ENCODE measurements at regions not wholly inside any gene's neighbourhood (a gene's known extent, or its start where the extent isn't known, plus 50 kb on each side); places are given as distances from the start of the nearest gene placed in this dataset.

DNA sequence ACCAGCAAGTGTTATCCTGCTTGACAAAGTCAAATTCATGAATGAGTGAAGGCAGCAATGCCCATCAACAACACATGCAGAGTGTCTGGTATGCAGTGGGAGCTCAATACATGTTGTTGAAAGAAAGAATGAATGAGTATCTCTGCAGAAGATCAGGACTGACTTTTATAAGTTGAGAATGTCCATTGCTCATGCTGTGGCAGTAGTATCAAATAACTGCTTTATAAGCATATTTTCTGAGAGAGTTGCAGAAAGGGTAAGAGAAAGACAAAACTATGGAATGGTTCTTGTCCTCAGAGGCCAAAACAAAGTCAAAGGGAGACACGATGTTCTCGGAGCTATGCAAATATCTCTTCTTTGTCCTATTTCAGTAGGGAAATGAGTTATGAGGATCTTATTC lies 288.7 kb downstream of the LMX1A start:
- H3K4me1 ChIP-seq (ENCODE audit: control insufficient read depth in 1 of 2, insufficient read depth in 2 of 2, low read depth in 1 of 2, low read length in 1 of 2): no peaks in the 10 kb centered on the region
- no peak overlapping the region for H3K9ac ChIP-seq
- H3F3A ChIP-seq (replicated peaks; ENCODE audit: insufficient read depth): no peaks in the 10 kb centered on the region
- no peaks in the 10 kb centered on the region for H3K79me2 ChIP-seq (ENCODE audit: insufficient read depth)
- no peaks in the 10 kb centered on the region for H3K27me3 ChIP-seq (ENCODE audit: insufficient read depth)
- no peak overlapping the region for H2AFZ ChIP-seq (ENCODE audit: low read depth)
- POLR2A ChIA-PET: no interaction called here
- no peak overlapping the region for H3K4me2 ChIP-seq
- H3K27ac ChIP-seq (ENCODE audit: low read depth in 2 of 2, low read length in 1 of 2): no peak overlapping the region
- DNase-seq: no peak
- H3K9me3 ChIP-seq: no peaks in the 10 kb centered on the region
- no peak for TF ChIP-seq NFIC (IDR thresholded peaks at IDR 0.05; ENCODE audit: borderline replicate concordance)
- no peak for TF ChIP-seq RFX5 (IDR thresholded peaks at IDR 0.05; ENCODE audit: low read length)
- no peak for TF ChIP-seq GABPA (IDR thresholded peaks at IDR 0.05; ENCODE audit: low read depth)
- TF ChIP-seq, protein P1, sequence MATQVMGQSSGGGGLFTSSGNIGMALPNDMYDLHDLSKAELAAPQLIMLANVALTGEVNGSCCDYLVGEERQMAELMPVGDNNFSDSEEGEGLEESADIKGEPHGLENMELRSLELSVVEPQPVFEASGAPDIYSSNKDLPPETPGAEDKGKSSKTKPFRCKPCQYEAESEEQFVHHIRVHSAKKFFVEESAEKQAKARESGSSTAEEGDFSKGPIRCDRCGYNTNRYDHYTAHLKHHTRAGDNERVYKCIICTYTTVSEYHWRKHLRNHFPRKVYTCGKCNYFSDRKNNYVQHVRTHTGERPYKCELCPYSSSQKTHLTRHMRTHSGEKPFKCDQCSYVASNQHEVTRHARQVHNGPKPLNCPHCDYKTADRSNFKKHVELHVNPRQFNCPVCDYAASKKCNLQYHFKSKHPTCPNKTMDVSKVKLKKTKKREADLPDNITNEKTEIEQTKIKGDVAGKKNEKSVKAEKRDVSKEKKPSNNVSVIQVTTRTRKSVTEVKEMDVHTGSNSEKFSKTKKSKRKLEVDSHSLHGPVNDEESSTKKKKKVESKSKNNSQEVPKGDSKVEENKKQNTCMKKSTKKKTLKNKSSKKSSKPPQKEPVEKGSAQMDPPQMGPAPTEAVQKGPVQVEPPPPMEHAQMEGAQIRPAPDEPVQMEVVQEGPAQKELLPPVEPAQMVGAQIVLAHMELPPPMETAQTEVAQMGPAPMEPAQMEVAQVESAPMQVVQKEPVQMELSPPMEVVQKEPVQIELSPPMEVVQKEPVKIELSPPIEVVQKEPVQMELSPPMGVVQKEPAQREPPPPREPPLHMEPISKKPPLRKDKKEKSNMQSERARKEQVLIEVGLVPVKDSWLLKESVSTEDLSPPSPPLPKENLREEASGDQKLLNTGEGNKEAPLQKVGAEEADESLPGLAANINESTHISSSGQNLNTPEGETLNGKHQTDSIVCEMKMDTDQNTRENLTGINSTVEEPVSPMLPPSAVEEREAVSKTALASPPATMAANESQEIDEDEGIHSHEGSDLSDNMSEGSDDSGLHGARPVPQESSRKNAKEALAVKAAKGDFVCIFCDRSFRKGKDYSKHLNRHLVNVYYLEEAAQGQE (IDR thresholded peaks at IDR 0.05; ENCODE audit: low read depth, low read length): no peak
- TF ChIP-seq, protein P2, sequence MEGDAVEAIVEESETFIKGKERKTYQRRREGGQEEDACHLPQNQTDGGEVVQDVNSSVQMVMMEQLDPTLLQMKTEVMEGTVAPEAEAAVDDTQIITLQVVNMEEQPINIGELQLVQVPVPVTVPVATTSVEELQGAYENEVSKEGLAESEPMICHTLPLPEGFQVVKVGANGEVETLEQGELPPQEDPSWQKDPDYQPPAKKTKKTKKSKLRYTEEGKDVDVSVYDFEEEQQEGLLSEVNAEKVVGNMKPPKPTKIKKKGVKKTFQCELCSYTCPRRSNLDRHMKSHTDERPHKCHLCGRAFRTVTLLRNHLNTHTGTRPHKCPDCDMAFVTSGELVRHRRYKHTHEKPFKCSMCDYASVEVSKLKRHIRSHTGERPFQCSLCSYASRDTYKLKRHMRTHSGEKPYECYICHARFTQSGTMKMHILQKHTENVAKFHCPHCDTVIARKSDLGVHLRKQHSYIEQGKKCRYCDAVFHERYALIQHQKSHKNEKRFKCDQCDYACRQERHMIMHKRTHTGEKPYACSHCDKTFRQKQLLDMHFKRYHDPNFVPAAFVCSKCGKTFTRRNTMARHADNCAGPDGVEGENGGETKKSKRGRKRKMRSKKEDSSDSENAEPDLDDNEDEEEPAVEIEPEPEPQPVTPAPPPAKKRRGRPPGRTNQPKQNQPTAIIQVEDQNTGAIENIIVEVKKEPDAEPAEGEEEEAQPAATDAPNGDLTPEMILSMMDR (IDR thresholded peaks at IDR 0.05): no peak
- no peak for TF ChIP-seq JUND (IDR thresholded peaks at IDR 0.05)
- TF ChIP-seq, protein P3, sequence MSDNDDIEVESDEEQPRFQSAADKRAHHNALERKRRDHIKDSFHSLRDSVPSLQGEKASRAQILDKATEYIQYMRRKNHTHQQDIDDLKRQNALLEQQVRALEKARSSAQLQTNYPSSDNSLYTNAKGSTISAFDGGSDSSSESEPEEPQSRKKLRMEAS (IDR thresholded peaks at IDR 0.05; ENCODE audit: low read depth): no peak
- no peak for TF ChIP-seq RAD21 (IDR thresholded peaks at IDR 0.05; ENCODE audit: low read length)
- no peak for TF ChIP-seq ELF1 (IDR thresholded peaks at IDR 0.05)
- TF ChIP-seq, protein P4, sequence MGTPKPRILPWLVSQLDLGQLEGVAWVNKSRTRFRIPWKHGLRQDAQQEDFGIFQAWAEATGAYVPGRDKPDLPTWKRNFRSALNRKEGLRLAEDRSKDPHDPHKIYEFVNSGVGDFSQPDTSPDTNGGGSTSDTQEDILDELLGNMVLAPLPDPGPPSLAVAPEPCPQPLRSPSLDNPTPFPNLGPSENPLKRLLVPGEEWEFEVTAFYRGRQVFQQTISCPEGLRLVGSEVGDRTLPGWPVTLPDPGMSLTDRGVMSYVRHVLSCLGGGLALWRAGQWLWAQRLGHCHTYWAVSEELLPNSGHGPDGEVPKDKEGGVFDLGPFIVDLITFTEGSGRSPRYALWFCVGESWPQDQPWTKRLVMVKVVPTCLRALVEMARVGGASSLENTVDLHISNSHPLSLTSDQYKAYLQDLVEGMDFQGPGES (IDR thresholded peaks at IDR 0.05; ENCODE audit: low read depth, low read length): no peak
- TF ChIP-seq SMC3 (IDR thresholded peaks at IDR 0.05; ENCODE audit: low read depth, low read length): no peak
- no peak for TF ChIP-seq FOXJ3 (CRISPR knock-in tag; IDR thresholded peaks at IDR 0.05)
- TF ChIP-seq, protein P5, sequence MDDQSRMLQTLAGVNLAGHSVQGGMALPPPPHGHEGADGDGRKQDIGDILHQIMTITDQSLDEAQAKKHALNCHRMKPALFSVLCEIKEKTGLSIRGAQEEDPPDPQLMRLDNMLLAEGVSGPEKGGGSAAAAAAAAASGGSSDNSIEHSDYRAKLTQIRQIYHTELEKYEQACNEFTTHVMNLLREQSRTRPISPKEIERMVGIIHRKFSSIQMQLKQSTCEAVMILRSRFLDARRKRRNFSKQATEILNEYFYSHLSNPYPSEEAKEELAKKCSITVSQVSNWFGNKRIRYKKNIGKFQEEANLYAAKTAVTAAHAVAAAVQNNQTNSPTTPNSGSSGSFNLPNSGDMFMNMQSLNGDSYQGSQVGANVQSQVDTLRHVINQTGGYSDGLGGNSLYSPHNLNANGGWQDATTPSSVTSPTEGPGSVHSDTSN (IDR thresholded peaks at IDR 0.05): no peak
- no peak for TF ChIP-seq YY1 (IDR thresholded peaks at IDR 0.05; ENCODE audit: low read depth)
- TF ChIP-seq POLR2AphosphoS5 (IDR thresholded peaks at IDR 0.05; ENCODE audit: low read depth, low read length): no peak
- no peak for TF ChIP-seq RCOR1 (IDR thresholded peaks at IDR 0.05; ENCODE audit: low read length)
- H3K4me3 ChIP-seq (ENCODE audit: low read depth in 2 of 2, low read length in 1 of 2): no peak overlapping the region
- no peaks in the 10 kb centered on the region for H3K9me2 ChIP-seq
- H3K36me3 ChIP-seq (replicated peaks in 1 of 2; ENCODE audit: control insufficient read depth in 1 of 2, insufficient read depth in 2 of 2, low read length in 1 of 2): no peaks in the 10 kb centered on the region
- CTCF ChIA-PET: interaction anchor here (2.0 kb wide), 1 partner anchor 9 kb away, joined by 9 read pairs; no protein-coding TSS in a partner anchor
- WGBS (ENCODE audit: low lambda C conversion rate): 81% methylated on average over 2 of the region's 2 CpGs
- H4K20me1 ChIP-seq (ENCODE audit: insufficient read depth): no peaks in the 10 kb centered on the region
